IPS-NIHi7 (cell line): ENCODE measurements at regions not wholly inside any gene's neighbourhood (a gene's known extent, or its start where the extent isn't known, plus 50 kb on each side); places are given as distances from the start of the nearest gene placed in this dataset.

Source experiments
- DNase-seq: peaks from one replicate; pipeline ENCODE4 v3.0.0; 2012; ENCODE audit warnings: mixed read lengths; ENCODE audit errors: extremely low spot score

- DNase-seq: no peak
These were observed 173.9 kb downstream of the CALCRL start for GRCh38 chr2:187274146-187274545.

- DNase-seq: no peak
These were observed 175.8 kb downstream of the CALCRL start for GRCh38 chr2:187272255-187272654.

- DNase-seq: no peak
These were observed 176.2 kb downstream of the CALCRL start for GRCh38 chr2:187271825-187272224.

GRCh38 chr2:187266645-187267044 lies 181.4 kb downstream of the CALCRL start:
- DNase-seq: no peak

GRCh38 chr2:187266147-187266546 lies 181.9 kb downstream of the CALCRL start:
- DNase-seq: no peak

GRCh38 chr2:187264612-187265011 lies 183.4 kb downstream of the CALCRL start:
- no peak for DNase-seq

GRCh38 chr2:187263675-187264560 lies 184.1 kb downstream of the CALCRL start:
- DNase-seq: no peak

GRCh38 chr2:187261705-187262104 lies 186.3 kb downstream of the CALCRL start:
- no peak for DNase-seq

- DNase-seq: no peak
These were observed 196.0 kb downstream of the CALCRL start for GRCh38 chr2:187252063-187252462.

GRCh38 chr2:187250137-187250536 lies 197.9 kb downstream of the CALCRL start:
- DNase-seq: no peak

- DNase-seq: no peak
These were observed 214.2 kb downstream of the CALCRL start for GRCh38 chr2:187233811-187234210.

- no peak for DNase-seq
These were observed 215.3 kb downstream of the CALCRL start for GRCh38 chr2:187232749-187233148.

- DNase-seq: no peak
These were observed 218.0 kb downstream of the CALCRL start for GRCh38 chr2:187230088-187230487.

- no peak for DNase-seq
These were observed 219.1 kb downstream of the CALCRL start for GRCh38 chr2:187228986-187229385.

GRCh38 chr2:187224989-187225388 lies 223.1 kb downstream of the CALCRL start:
- peak; percentile 30 for DNase-seq

GRCh38 chr2:187220071-187220470 lies 228.0 kb downstream of the CALCRL start:
- no peak for DNase-seq

- DNase-seq: no peak
These were observed 232.4 kb downstream of the CALCRL start for GRCh38 chr2:187215532-187216240.

GRCh38 chr2:187214306-187214705 lies 233.7 kb downstream of the CALCRL start:
- no peak for DNase-seq

GRCh38 chr2:187213798-187214197 lies 234.3 kb downstream of the CALCRL start:
- no peak for DNase-seq

GRCh38 chr2:187210726-187211125 lies 237.3 kb downstream of the CALCRL start:
- no peak for DNase-seq

GRCh38 chr2:187208199-187208785 lies 239.8 kb downstream of the CALCRL start:
- DNase-seq: no peak

GRCh38 chr2:187207126-187207525 lies 240.9 kb downstream of the CALCRL start:
- DNase-seq: no peak

GRCh38 chr2:187206471-187206870 lies 241.6 kb downstream of the CALCRL start:
- DNase-seq: no peak
